Spleen (tissue), 11 donors: ENCODE measurements at regions not wholly inside any gene's neighbourhood (a gene's known extent, or its start where the extent isn't known, plus 50 kb on each side); places are given as distances from the start of the nearest gene placed in this dataset.
A peak's percentile ranks its signal among the peaks of the same experiment; 100 is the strongest.

Experiments used
- DNase-seq: peaks from one replicate; pipeline ENCODE4 v3.0.0-alpha.2; 2020
- H3K27ac ChIP-seq, 8 donors: fragments of 200-600 bp; sonication (generic) in 7 of 8; 1 replicate in 4 of 8; 2 replicates in 4 of 8; pipeline versions ENCODE4 v1.5.0 to v1.8.0; 2016 to 2021; ENCODE audit warnings: inconsistent platforms in 4 of 8, mild to moderate bottlenecking in 4 of 8, moderate library complexity in 1 of 8
- H3K27me3 ChIP-seq, 7 donors: fragments of 200-600 bp; sonication (generic) in 6 of 7; replicated peaks in 1 of 7; 1 replicate in 4 of 7; 2 replicates in 3 of 7; pipeline versions ENCODE4 v1.5.0 to v1.8.0; 2016 to 2021; ENCODE audit warnings: inconsistent platforms in 3 of 7, mild to moderate bottlenecking in 1 of 7
- H3K36me3 ChIP-seq, 6 donors: fragments of 200-600 bp; sonication (generic) in 5 of 6; 1 replicate in 4 of 6; 2 replicates in 2 of 6; pipeline versions ENCODE4 v1.5.0 to v1.8.0; 2016 to 2021; ENCODE audit warnings: inconsistent platforms in 2 of 6
- H3K4me1 ChIP-seq, 6 donors: fragments of 200-600 bp; sonication (generic) in 5 of 6; 1 replicate in 3 of 6; 2 replicates in 3 of 6; pipeline versions ENCODE4 v1.5.0 to v1.8.0; 2016 to 2021; ENCODE audit warnings: inconsistent platforms in 3 of 6
- H3K4me3 ChIP-seq, 8 donors: fragments of 200-600 bp; sonication (generic) in 7 of 8; 1 replicate in 4 of 8; 2 replicates in 4 of 8; pipeline versions ENCODE4 v1.5.0 to v1.8.0; 2016 to 2021; ENCODE audit warnings: inconsistent platforms in 4 of 8, mild to moderate bottlenecking in 4 of 8, moderate library complexity in 2 of 8
- H3K9me3 ChIP-seq, 8 donors: fragments of 200-600 bp; sonication (generic) in 7 of 8; 1 replicate in 4 of 8; 2 replicates in 4 of 8; pipeline versions ENCODE4 v1.5.0 to v1.8.0; 2016 to 2021; ENCODE audit warnings: inconsistent platforms in 4 of 8
- CTCF ChIP-seq, 11 experiments: fragments of 200-600 bp in 7 of 11; fragments of 450-650 bp in 4 of 11; sonication (generic) in 4 of 11; IDR thresholded peaks in 8 of 11; conservative IDR thresholded peaks in 3 of 11; 1 replicate in 7 of 11; 2 replicates in 4 of 11; pipeline versions ENCODE4 v1.4.0 to v1.8.0; 2016 to 2021; ENCODE audit warnings: antibody characterized with exemption in 11 of 11, inconsistent platforms in 4 of 11, mild to moderate bottlenecking in 1 of 11
- POLR2A ChIP-seq, 3 donors: fragments of 450-650 bp; IDR thresholded peaks; one replicate each; pipeline ENCODE4 v1.5.1; 2017; ENCODE audit warnings: antibody characterized with exemption in 3 of 3, mild to moderate bottlenecking in 1 of 3
- POLR2AphosphoS5 ChIP-seq, 3 donors: sonication (generic); formaldehyde crosslinking; IDR thresholded peaks; one replicate each; pipeline ENCODE4 v1.5.1; 2017; ENCODE audit warnings: antibody characterized with exemption in 3 of 3
- whole genome bisulfite sequencing, 5 donors: extraction: QIAGEN DNeasy Blood & Tissue Kit in 3 of 5; methylation state at CpG; one replicate each; pipeline versions ENCODE4 v1.1.5 to v1.1.7; 2013 to 2018; 5-methylcytosine and 5-hydroxymethylcytosine counted together
- intact Hi-C: fragments of 100-400 bp; cut with DNase I; formaldehyde crosslinking; loops from one replicate; pipeline ENCODE4 v1.15.0; 2023; ENCODE audit warnings: low total_unique reads
- donor health status: healthy with polysubstance abuse.
- donor health status: DM: no; HTN: no; CAD: no; lungs with moderate emphysema.
- donor health status: DM: no; HTN: no; CAD: no.
- donor health status: Bipolar disorder and iron deficiency.
- donor health status: healthy.
- donor health status: DM: no; HTN: no; CAD: no.
- donor health status: DM: yes; HTN: yes; CAD: no.

GRCh38 chr16:87552072-87552718, 50.1 kb upstream of the JPH3 start:
- intact Hi-C loops = no loop called here
- Histone ChIP-seq H3K4me3 (no peak overlapping the region), H3K27me3 (peaks cover 0 to 31% (median 0%) of the 10 kb centered on the region in 7 donors), H3K36me3 (no peaks in the 10 kb centered on the region), H3K9me3 (no peaks in the 10 kb centered on the region), H3K4me1 (peaks cover 5 to 34% (median 18%) of the 10 kb centered on the region in 6 donors), H3K27ac (no peak overlapping the region)
- TF ChIP-seq CTCF (IDR thresholded peaks at IDR 0.05 in 8 of 11, conservative IDR thresholded peaks at IDR 0.05 in 3 of 11) (no peak), POLR2AphosphoS5 (IDR thresholded peaks at IDR 0.05) (no peak), POLR2A (IDR thresholded peaks at IDR 0.05) (no peak)
- WGBS, 5 donors = 91 to 95% (median 92%) methylated on average over 7 to 18 of the region's 18 CpGs
- DNase-seq = no peak

- Histone ChIP-seq H3K27me3 (peaks cover 0 to 38% (median 0%) of the 10 kb centered on the region in 7 donors), H3K9me3 (peaks cover 0 to 3% (median under 1%) of the 10 kb centered on the region in 8 donors), H3K36me3 (no peaks in the 10 kb centered on the region), H3K4me1 (peaks cover 3 to 28% (median 13%) of the 10 kb centered on the region in 6 donors), H3K4me3 (no peak overlapping the region), H3K27ac (no peak overlapping the region)
- TF ChIP-seq POLR2A (IDR thresholded peaks at IDR 0.05) (no peak), POLR2AphosphoS5 (IDR thresholded peaks at IDR 0.05) (no peak), CTCF (IDR thresholded peaks at IDR 0.05 in 8 of 11, conservative IDR thresholded peaks at IDR 0.05 in 3 of 11) (no peak)
- DNase-seq = no peak
- WGBS, 5 donors = 71 to 87% (median 76%) methylated on average over 5 of the region's 5 CpGs
- intact Hi-C loops = no loop called here
Observed at GRCh38 chr16:87551487-87551886, 50.8 kb upstream of the JPH3 start.

GRCh38 chr16:87550495-87550961, 51.8 kb upstream of the JPH3 start:
- Histone ChIP-seq H3K36me3 (no peaks in the 10 kb centered on the region), H3K9me3 (peaks cover 0 to 13% (median 9%) of the 10 kb centered on the region in 8 donors), H3K4me1 (peaks cover 0 to 18% (median 8%) of the 10 kb centered on the region in 6 donors), H3K27me3 (peaks cover 0 to 38% (median 0%) of the 10 kb centered on the region in 7 donors), H3K4me3 (no peak overlapping the region), H3K27ac (no peak overlapping the region)
- 6 to 53% (median 50%) methylated on average over 3 to 28 of the region's 28 CpGs for WGBS, 5 donors
- intact Hi-C loops = no loop called here
- peak; percentile 87 for DNase-seq
- TF ChIP-seq POLR2AphosphoS5 (IDR thresholded peaks at IDR 0.05) = peak in 1 of 3 donors; percentile 17
- TF ChIP-seq CTCF (IDR thresholded peaks at IDR 0.05 in 8 of 11, conservative IDR thresholded peaks at IDR 0.05 in 3 of 11) = peak; percentile 80 to 97 (median 92)
- no peak for TF ChIP-seq POLR2A (IDR thresholded peaks at IDR 0.05)

- no peak for TF ChIP-seq POLR2A (IDR thresholded peaks at IDR 0.05)
- TF ChIP-seq CTCF (IDR thresholded peaks at IDR 0.05 in 8 of 11, conservative IDR thresholded peaks at IDR 0.05 in 3 of 11) = no peak
- no peak for TF ChIP-seq POLR2AphosphoS5 (IDR thresholded peaks at IDR 0.05)
- Histone ChIP-seq H3K9me3 (peaks cover 0 to 17% (median 11%) of the 10 kb centered on the region in 8 donors), H3K4me1 (peaks cover 0 to 18% (median 8%) of the 10 kb centered on the region in 6 donors), H3K27me3 (peaks cover 0 to 42% (median 0%) of the 10 kb centered on the region in 7 donors), H3K4me3 (no peak overlapping the region), H3K27ac (no peak overlapping the region), H3K36me3 (no peaks in the 10 kb centered on the region)
- no peak for DNase-seq
- WGBS, 5 donors = 76 to 86% (median 76%) methylated on average over 34 of the region's 34 CpGs
- intact Hi-C loops = no loop called here
Observed at GRCh38 chr16:87549627-87550494, 52.4 kb upstream of the JPH3 start.
